ENCODE measurements at regions not wholly inside any gene's neighbourhood (a gene's known extent, or its start where the extent isn't known, plus 50 kb on each side); places are given as distances from the start of the nearest gene placed in this dataset.

- Mint-ChIP-seq H3K4me3 (ENCODE audit: unreplicated experiment) (no peak overlapping the region), H3K36me3 (ENCODE audit: unreplicated experiment) (no peaks in the 10 kb centered on the region), H3K27ac (ENCODE audit: unreplicated experiment) (no peak overlapping the region), H3K27me3 (ENCODE audit: unreplicated experiment) (no peaks in the 10 kb centered on the region), H3K9me3 (ENCODE audit: unreplicated experiment) (no peaks in the 10 kb centered on the region), H3K4me1 (ENCODE audit: low read depth, unreplicated experiment) (no peaks in the 10 kb centered on the region)
- no peak for DNase-seq
- TF ChIP-seq CTCF (IDR thresholded peaks at IDR 0.05; ENCODE audit: partially characterized antibody, unreplicated experiment) = no peak
Observed at GRCh38 chr2:155209696-155210450, 511.4 kb downstream of the KCNJ3 start.

GRCh38 chr2:155203178-155203577 lies 504.7 kb downstream of the KCNJ3 start:
- TF ChIP-seq CTCF (IDR thresholded peaks at IDR 0.05; ENCODE audit: partially characterized antibody, unreplicated experiment) = no peak
- H3K27ac Mint-ChIP-seq (ENCODE audit: unreplicated experiment) = no peak overlapping the region
- no peaks in the 10 kb centered on the region for H3K36me3 Mint-ChIP-seq (ENCODE audit: unreplicated experiment)
- no peaks in the 10 kb centered on the region for H3K9me3 Mint-ChIP-seq (ENCODE audit: unreplicated experiment)
- peaks cover 6% of the 10 kb centered on the region for H3K4me1 Mint-ChIP-seq (ENCODE audit: low read depth, unreplicated experiment)
- no peak for DNase-seq
- H3K4me3 Mint-ChIP-seq (ENCODE audit: unreplicated experiment) = no peak overlapping the region
- no peaks in the 10 kb centered on the region for H3K27me3 Mint-ChIP-seq (ENCODE audit: unreplicated experiment)

GRCh38 chr2:155200753-155201152 lies 502.3 kb downstream of the KCNJ3 start:
- no peak for DNase-seq
- no peak overlapping the region for H3K27ac Mint-ChIP-seq (ENCODE audit: unreplicated experiment)

GRCh38 chr2:155190342-155190741 lies 491.8 kb downstream of the KCNJ3 start:
- no peak for TF ChIP-seq CTCF (IDR thresholded peaks at IDR 0.05; ENCODE audit: partially characterized antibody, unreplicated experiment)
- Mint-ChIP-seq H3K4me1 (ENCODE audit: low read depth, unreplicated experiment) (no peaks in the 10 kb centered on the region), H3K36me3 (ENCODE audit: unreplicated experiment) (no peaks in the 10 kb centered on the region), H3K27me3 (ENCODE audit: unreplicated experiment) (peaks cover 4% of the 10 kb centered on the region), H3K9me3 (ENCODE audit: unreplicated experiment) (no peaks in the 10 kb centered on the region), H3K4me3 (ENCODE audit: unreplicated experiment) (no peak overlapping the region), H3K27ac (ENCODE audit: unreplicated experiment) (no peak overlapping the region)
- no peak for DNase-seq

More at GRCh38 chr2:155200753-155201152, 502.3 kb downstream of the KCNJ3 start:
- H3K4me3 Mint-ChIP-seq (ENCODE audit: unreplicated experiment) = no peak overlapping the region
- H3K4me1 Mint-ChIP-seq (ENCODE audit: low read depth, unreplicated experiment) = peaks cover 13% of the 10 kb centered on the region
- H3K27me3 Mint-ChIP-seq (ENCODE audit: unreplicated experiment) = no peaks in the 10 kb centered on the region
- H3K36me3 Mint-ChIP-seq (ENCODE audit: unreplicated experiment) = no peaks in the 10 kb centered on the region
- H3K9me3 Mint-ChIP-seq (ENCODE audit: unreplicated experiment) = no peaks in the 10 kb centered on the region
- no peak for TF ChIP-seq CTCF (IDR thresholded peaks at IDR 0.05; ENCODE audit: partially characterized antibody, unreplicated experiment)

- Mint-ChIP-seq H3K9me3 (ENCODE audit: unreplicated experiment) (peaks cover 1% of the 10 kb centered on the region), H3K4me3 (ENCODE audit: unreplicated experiment) (no peak overlapping the region), H3K27me3 (ENCODE audit: unreplicated experiment) (no peaks in the 10 kb centered on the region), H3K4me1 (ENCODE audit: low read depth, unreplicated experiment) (no peaks in the 10 kb centered on the region), H3K36me3 (ENCODE audit: unreplicated experiment) (no peaks in the 10 kb centered on the region), H3K27ac (ENCODE audit: unreplicated experiment) (no peak overlapping the region)
- TF ChIP-seq CTCF (IDR thresholded peaks at IDR 0.05; ENCODE audit: partially characterized antibody, unreplicated experiment) = no peak
- no peak for DNase-seq
Observed at GRCh38 chr2:155178921-155179320, 480.4 kb downstream of the KCNJ3 start.

Measured in glutamatergic neuron (in vitro differentiated cells).